Sigmoid colon (tissue), 4 donors: ENCODE measurements at regions not wholly inside any gene's neighbourhood (a gene's known extent, or its start where the extent isn't known, plus 50 kb on each side); places are given as distances from the start of the nearest gene placed in this dataset.

ENCODE experiments used
- CTCF ChIP-seq, 4 experiments: fragments of 450-650 bp in 3 of 4; fragments of 200-600 bp in 1 of 4; IDR thresholded peaks; one replicate each; pipeline ENCODE4 v1.5.1; 2016 to 2019; ENCODE audit warnings: antibody characterized with exemption in 4 of 4, mild to moderate bottlenecking in 3 of 4, moderate library complexity in 2 of 4
- POLR2A ChIP-seq, 2 donors: fragments of 450-650 bp; IDR thresholded peaks; one replicate each; pipeline ENCODE4 v1.6.1; 2016; ENCODE audit warnings: antibody characterized with exemption in 2 of 2, mild to moderate bottlenecking in 2 of 2, moderate library complexity in 2 of 2
- POLR2AphosphoS5 ChIP-seq, 4 donors: sonication (generic); formaldehyde crosslinking; IDR thresholded peaks; one replicate each; pipeline ENCODE4 v1.6.1; 2017; ENCODE audit warnings: antibody characterized with exemption in 4 of 4

- TF ChIP-seq POLR2A (IDR thresholded peaks at IDR 0.05), result no peak
- TF ChIP-seq POLR2AphosphoS5 (IDR thresholded peaks at IDR 0.05), result no peak
- TF ChIP-seq CTCF (IDR thresholded peaks at IDR 0.05), result no peak
These were observed 129.4 kb downstream of the TUSC1 start for GRCh38 chr9:25548847-25549246.
